ENCODE measurements at regions not wholly inside any gene's neighbourhood (a gene's known extent, or its start where the extent isn't known, plus 50 kb on each side); places are given as distances from the start of the nearest gene placed in this dataset.

DNA sequence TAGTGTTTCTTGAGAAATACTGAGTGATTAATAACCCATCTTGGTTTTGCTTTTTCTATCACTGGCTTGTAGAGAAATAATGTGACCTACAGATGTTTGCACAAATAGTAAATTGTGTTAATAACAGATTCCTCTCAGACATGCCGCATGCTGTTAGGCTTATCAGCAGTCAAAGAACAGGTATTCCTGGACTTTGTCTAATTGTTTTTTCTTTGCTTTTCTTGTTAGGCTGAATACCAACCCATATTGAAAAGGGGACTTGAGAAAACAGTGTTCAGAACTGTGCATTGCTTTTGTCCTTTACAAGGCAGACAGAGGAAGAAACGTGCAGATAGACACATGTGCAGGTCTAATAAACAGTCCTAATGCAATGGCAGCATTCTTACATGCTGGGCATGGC, 51.0 kb upstream of the RARB start:
- H3K4me2 ChIP-seq (ENCODE audit: low read depth, low read length), result no peak overlapping the region
- H3K27ac ChIP-seq (ENCODE audit: low read length), result no peak overlapping the region
- H4K20me1 ChIP-seq (ENCODE audit: insufficient read depth, low read length), result no peaks in the 10 kb centered on the region
- no peaks in the 10 kb centered on the region for H3K36me3 ChIP-seq (replicated peaks; ENCODE audit: insufficient read depth, low read length)
- TF ChIP-seq, protein P1, sequence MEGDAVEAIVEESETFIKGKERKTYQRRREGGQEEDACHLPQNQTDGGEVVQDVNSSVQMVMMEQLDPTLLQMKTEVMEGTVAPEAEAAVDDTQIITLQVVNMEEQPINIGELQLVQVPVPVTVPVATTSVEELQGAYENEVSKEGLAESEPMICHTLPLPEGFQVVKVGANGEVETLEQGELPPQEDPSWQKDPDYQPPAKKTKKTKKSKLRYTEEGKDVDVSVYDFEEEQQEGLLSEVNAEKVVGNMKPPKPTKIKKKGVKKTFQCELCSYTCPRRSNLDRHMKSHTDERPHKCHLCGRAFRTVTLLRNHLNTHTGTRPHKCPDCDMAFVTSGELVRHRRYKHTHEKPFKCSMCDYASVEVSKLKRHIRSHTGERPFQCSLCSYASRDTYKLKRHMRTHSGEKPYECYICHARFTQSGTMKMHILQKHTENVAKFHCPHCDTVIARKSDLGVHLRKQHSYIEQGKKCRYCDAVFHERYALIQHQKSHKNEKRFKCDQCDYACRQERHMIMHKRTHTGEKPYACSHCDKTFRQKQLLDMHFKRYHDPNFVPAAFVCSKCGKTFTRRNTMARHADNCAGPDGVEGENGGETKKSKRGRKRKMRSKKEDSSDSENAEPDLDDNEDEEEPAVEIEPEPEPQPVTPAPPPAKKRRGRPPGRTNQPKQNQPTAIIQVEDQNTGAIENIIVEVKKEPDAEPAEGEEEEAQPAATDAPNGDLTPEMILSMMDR (IDR thresholded peaks at IDR 0.05; ENCODE audit: low read length), result no peak
- TF ChIP-seq EZH2phosphoT487 (IDR thresholded peaks at IDR 0.05; ENCODE audit: low read length) (no peak), EZH2 (optimal IDR thresholded peaks at IDR 0.05; ENCODE audit: low read depth, low read length) (no peak)
- no peak for DNase-seq
- H2AFZ ChIP-seq (ENCODE audit: low read length), result no peak overlapping the region
- no peaks in the 10 kb centered on the region for H3K9me2 ChIP-seq (replicated peaks; ENCODE audit: insufficient read depth, low read length)
- no peaks in the 10 kb centered on the region for H3K79me2 ChIP-seq (ENCODE audit: low read length)
- H3K4me1 ChIP-seq (ENCODE audit: low read length), result no peaks in the 10 kb centered on the region
- no peaks in the 10 kb centered on the region for H3F3A ChIP-seq (ENCODE audit: insufficient read depth, low read length)
- no peaks in the 10 kb centered on the region for H3K27me3 ChIP-seq (replicated peaks; ENCODE audit: insufficient read depth, low read length)
- H3K9ac ChIP-seq (ENCODE audit: low read length), result no peak overlapping the region
- no peaks in the 10 kb centered on the region for H3K9me3 ChIP-seq (replicated peaks; ENCODE audit: insufficient read depth, low read length)
- H3K4me3 ChIP-seq (ENCODE audit: low read length), result no peak overlapping the region
